Activated CD4-positive, CD25-positive, alpha-beta regulatory T cell treated with anti-CD3 and anti-CD28 coated beads, Interleukin-2, amount 50 U/mL, for 24 hours (primary cell): ENCODE measurements at regions not wholly inside any gene's neighbourhood (a gene's known extent, or its start where the extent isn't known, plus 50 kb on each side); places are given as distances from the start of the nearest gene placed in this dataset.

Experiments
- ATAC-seq, 2 donors: fragments of 150-1000 bp; cut with Tn5 transposase; one replicate each; pipeline ENCODE4 v1.10.0; 2021; ENCODE audit warnings: mild to moderate bottlenecking in 1 of 2, moderate library complexity in 1 of 2

GRCh38 chr19:30154410-30154809 lies 212.4 kb downstream of the URI1 start:
- no peak for ATAC-seq

- ATAC-seq = no peak
Observed at GRCh38 chr19:30155381-30156200, 213.6 kb downstream of the URI1 start.

- no peak for ATAC-seq
Observed at GRCh38 chr19:30156646-30157045, 214.6 kb downstream of the URI1 start.

GRCh38 chr19:30158067-30158892 lies 213.9 kb upstream of the ZNF536 start:
- ATAC-seq = no peak

- no peak for ATAC-seq
Observed at GRCh38 chr19:30158893-30159245, 213.3 kb upstream of the ZNF536 start.

GRCh38 chr19:30159636-30160035 lies 212.5 kb upstream of the ZNF536 start:
- ATAC-seq = no peak

- ATAC-seq = no peak
Observed at GRCh38 chr19:30160426-30160825, 211.8 kb upstream of the ZNF536 start.

- ATAC-seq = no peak
Observed at GRCh38 chr19:30161021-30161655, 211.0 kb upstream of the ZNF536 start.

- no peak for ATAC-seq
Observed at GRCh38 chr19:30161770-30162169, 210.4 kb upstream of the ZNF536 start.

GRCh38 chr19:30162718-30163117 lies 209.5 kb upstream of the ZNF536 start:
- ATAC-seq = no peak

- ATAC-seq = no peak
Observed at GRCh38 chr19:30163663-30164062, 208.5 kb upstream of the ZNF536 start.

- no peak for ATAC-seq
Observed at GRCh38 chr19:30165228-30165813, 206.9 kb upstream of the ZNF536 start.

- ATAC-seq = no peak
Observed at GRCh38 chr19:30167206-30167868, 204.8 kb upstream of the ZNF536 start.

- ATAC-seq = no peak
Observed at GRCh38 chr19:30167976-30168635, 204.1 kb upstream of the ZNF536 start.

GRCh38 chr19:30168760-30169159 lies 203.4 kb upstream of the ZNF536 start:
- ATAC-seq = no peak

GRCh38 chr19:30169196-30169900 lies 202.8 kb upstream of the ZNF536 start:
- ATAC-seq = no peak

- no peak for ATAC-seq
Observed at GRCh38 chr19:30170081-30170480, 202.1 kb upstream of the ZNF536 start.

- no peak for ATAC-seq
Observed at GRCh38 chr19:30170495-30171137, 201.6 kb upstream of the ZNF536 start.

- ATAC-seq = no peak
Observed at GRCh38 chr19:30171138-30171635, 201.0 kb upstream of the ZNF536 start.

- no peak for ATAC-seq
Observed at GRCh38 chr19:30171795-30172612, 200.2 kb upstream of the ZNF536 start.
